ENCODE measurements at regions not wholly inside any gene's neighbourhood (a gene's known extent, or its start where the extent isn't known, plus 50 kb on each side); places are given as distances from the start of the nearest gene placed in this dataset.
A peak's percentile ranks its signal among the peaks of the same experiment; 100 is the strongest.
"Not testable (repeated sequence)": the region's sequence is repeated elsewhere in the genome, so short reads cannot be mapped to it uniquely, and the experiment has no call there.

- Mint-ChIP-seq H3K27ac (no peak overlapping the region), H3K36me3 (ENCODE audit: low read depth) (no peaks in the 10 kb centered on the region), H3K4me3 (peak overlapping the region; percentile 82), H3K9me3 (no peaks in the 10 kb centered on the region), H3K27me3 (peaks cover 25% of the 10 kb centered on the region), H3K4me1 (peaks cover 19% of the 10 kb centered on the region)
- POLR2A ChIA-PET: no interaction called here
- no peak for DNase-seq
- CTCF ChIA-PET: no interaction called here
Measured at GRCh38 chr13:44142941-44143665, 230.5 kb upstream of the SERP2 start.

- DNase-seq: no peak
- Mint-ChIP-seq H3K4me1 (peaks cover 15% of the 10 kb centered on the region), H3K27me3 (peaks cover 17% of the 10 kb centered on the region), H3K4me3 (no peak overlapping the region), H3K36me3 (ENCODE audit: low read depth) (no peaks in the 10 kb centered on the region), H3K9me3 (no peaks in the 10 kb centered on the region), H3K27ac (no peak overlapping the region)
- ChIA-PET CTCF (no interaction called here), POLR2A (no interaction called here)
Measured at GRCh38 chr13:44146138-44146537, 227.5 kb upstream of the SERP2 start.

GRCh38 chr13:44147233-44147632 lies 226.4 kb upstream of the SERP2 start:
- DNase-seq: no peak
- no peaks in the 10 kb centered on the region for H3K9me3 Mint-ChIP-seq
- no peak overlapping the region for H3K4me3 Mint-ChIP-seq
- peaks cover 17% of the 10 kb centered on the region for H3K27me3 Mint-ChIP-seq
- ChIA-PET CTCF (no interaction called here), POLR2A (no interaction called here)
- H3K27ac Mint-ChIP-seq: no peak overlapping the region
- no peaks in the 10 kb centered on the region for H3K36me3 Mint-ChIP-seq (ENCODE audit: low read depth)
- H3K4me1 Mint-ChIP-seq: peaks cover 9% of the 10 kb centered on the region

GRCh38 chr13:44147648-44148047 lies 226.0 kb upstream of the SERP2 start:
- peaks cover 17% of the 10 kb centered on the region for H3K27me3 Mint-ChIP-seq
- no peaks in the 10 kb centered on the region for H3K36me3 Mint-ChIP-seq (ENCODE audit: low read depth)
- H3K9me3 Mint-ChIP-seq: no peaks in the 10 kb centered on the region
- POLR2A ChIA-PET: no interaction called here
- peaks cover 5% of the 10 kb centered on the region for H3K4me1 Mint-ChIP-seq
- DNase-seq: no peak
- no peak overlapping the region for H3K4me3 Mint-ChIP-seq
- H3K27ac Mint-ChIP-seq: no peak overlapping the region
- CTCF ChIA-PET: no interaction called here

GRCh38 chr13:44148159-44148914 lies 225.3 kb upstream of the SERP2 start:
- peaks cover 13% of the 10 kb centered on the region for H3K27me3 Mint-ChIP-seq
- ChIA-PET POLR2A (no interaction called here), CTCF (no interaction called here)
- peaks cover under 1% of the 10 kb centered on the region for H3K4me1 Mint-ChIP-seq
- H3K9me3 Mint-ChIP-seq: no peaks in the 10 kb centered on the region
- no peak overlapping the region for H3K4me3 Mint-ChIP-seq
- no peak for DNase-seq
- no peak overlapping the region for H3K27ac Mint-ChIP-seq
- H3K36me3 Mint-ChIP-seq (ENCODE audit: low read depth): no peaks in the 10 kb centered on the region

- H3K4me3 Mint-ChIP-seq; H3K36me3 Mint-ChIP-seq (ENCODE audit: low read depth); H3K27ac Mint-ChIP-seq; H3K9me3 Mint-ChIP-seq; H3K4me1 Mint-ChIP-seq; DNase-seq; CTCF ChIA-PET; H3K27me3 Mint-ChIP-seq; POLR2A ChIA-PET: not testable (repeated sequence)
Measured at GRCh38 chr13:44149231-44149630, 224.4 kb upstream of the SERP2 start.

- Mint-ChIP-seq H3K4me1 (no peaks in the 10 kb centered on the region), H3K4me3 (no peak overlapping the region), H3K27me3 (peaks cover 7% of the 10 kb centered on the region), H3K36me3 (ENCODE audit: low read depth) (no peaks in the 10 kb centered on the region), H3K27ac (no peak overlapping the region), H3K9me3 (no peaks in the 10 kb centered on the region)
- POLR2A ChIA-PET: no interaction called here
- no peak for DNase-seq
- CTCF ChIA-PET: no interaction called here
Measured at GRCh38 chr13:44149821-44150220, 223.8 kb upstream of the SERP2 start.

GRCh38 chr13:44151474-44151873 lies 222.2 kb upstream of the SERP2 start:
- no peak for DNase-seq
- Mint-ChIP-seq H3K4me3 (no peak overlapping the region), H3K27me3 (peaks cover 5% of the 10 kb centered on the region), H3K4me1 (no peaks in the 10 kb centered on the region), H3K27ac (no peak overlapping the region), H3K9me3 (no peaks in the 10 kb centered on the region), H3K36me3 (ENCODE audit: low read depth) (no peaks in the 10 kb centered on the region)
- POLR2A ChIA-PET: no interaction called here
- CTCF ChIA-PET: no interaction called here

- H3K4me1 Mint-ChIP-seq: no peaks in the 10 kb centered on the region
- ChIA-PET POLR2A (no interaction called here), CTCF (no interaction called here)
- peaks cover 3% of the 10 kb centered on the region for H3K27me3 Mint-ChIP-seq
- no peak overlapping the region for H3K4me3 Mint-ChIP-seq
- no peak overlapping the region for H3K27ac Mint-ChIP-seq
- DNase-seq: no peak
- H3K36me3 Mint-ChIP-seq (ENCODE audit: low read depth): no peaks in the 10 kb centered on the region
- H3K9me3 Mint-ChIP-seq: no peaks in the 10 kb centered on the region
Measured at GRCh38 chr13:44153496-44153895, 220.1 kb upstream of the SERP2 start.

GRCh38 chr13:44155422-44156293 lies 218.0 kb upstream of the SERP2 start:
- no peak overlapping the region for H3K27ac Mint-ChIP-seq
- no peak for DNase-seq
- H3K9me3 Mint-ChIP-seq: no peaks in the 10 kb centered on the region
- no peaks in the 10 kb centered on the region for H3K4me1 Mint-ChIP-seq
- peaks cover 5% of the 10 kb centered on the region for H3K27me3 Mint-ChIP-seq
- H3K4me3 Mint-ChIP-seq: no peak overlapping the region
- CTCF ChIA-PET: no interaction called here
- H3K36me3 Mint-ChIP-seq (ENCODE audit: low read depth): no peaks in the 10 kb centered on the region
- POLR2A ChIA-PET: no interaction called here

- no peaks in the 10 kb centered on the region for H3K36me3 Mint-ChIP-seq (ENCODE audit: low read depth)
- H3K4me1 Mint-ChIP-seq: no peaks in the 10 kb centered on the region
- peaks cover 5% of the 10 kb centered on the region for H3K27me3 Mint-ChIP-seq
- H3K27ac Mint-ChIP-seq: no peak overlapping the region
- POLR2A ChIA-PET: no interaction called here
- H3K4me3 Mint-ChIP-seq: no peak overlapping the region
- DNase-seq: no peak
- CTCF ChIA-PET: no interaction called here
- no peaks in the 10 kb centered on the region for H3K9me3 Mint-ChIP-seq
Measured at GRCh38 chr13:44156294-44156658, 217.3 kb upstream of the SERP2 start.

GRCh38 chr13:44157606-44158005 lies 216.0 kb upstream of the SERP2 start:
- H3K9me3 Mint-ChIP-seq: no peaks in the 10 kb centered on the region
- CTCF ChIA-PET: no interaction called here
- H3K4me3 Mint-ChIP-seq: no peak overlapping the region
- peaks cover 5% of the 10 kb centered on the region for H3K27me3 Mint-ChIP-seq
- POLR2A ChIA-PET: no interaction called here
- H3K27ac Mint-ChIP-seq: no peak overlapping the region
- no peaks in the 10 kb centered on the region for H3K4me1 Mint-ChIP-seq
- H3K36me3 Mint-ChIP-seq (ENCODE audit: low read depth): no peaks in the 10 kb centered on the region
- DNase-seq: no peak

GRCh38 chr13:44158098-44158521 lies 215.5 kb upstream of the SERP2 start:
- Mint-ChIP-seq H3K36me3 (ENCODE audit: low read depth) (no peaks in the 10 kb centered on the region), H3K4me3 (no peak overlapping the region), H3K9me3 (no peaks in the 10 kb centered on the region), H3K27ac (no peak overlapping the region), H3K27me3 (peaks cover 5% of the 10 kb centered on the region), H3K4me1 (no peaks in the 10 kb centered on the region)
- ChIA-PET POLR2A (no interaction called here), CTCF (no interaction called here)
- no peak for DNase-seq

Measured in activated CD4-positive, alpha-beta memory T cell treated with anti-CD3 and anti-CD28 coated beads, Interleukin-2, amount 10 ng/mL, durations not matched to agents 7 days and 5 days (primary cell).